ENCODE measurements at regions not wholly inside any gene's neighbourhood (a gene's known extent, or its start where the extent isn't known, plus 50 kb on each side); places are given as distances from the start of the nearest gene placed in this dataset.
"Not testable (repeated sequence)": the region's sequence is repeated elsewhere in the genome, so short reads cannot be mapped to it uniquely, and the experiment has no call there.

- no peak for DNase-seq
Observed at GRCh38 chr4:158122501-158122900, 50.3 kb downstream of the GASK1B start.

- no peak for DNase-seq
Observed at GRCh38 chr4:158121161-158121579, 51.7 kb downstream of the GASK1B start.

- DNase-seq = not testable (repeated sequence)
Observed at GRCh38 chr4:158120645-158121151, 52.1 kb downstream of the GASK1B start.

DNA sequence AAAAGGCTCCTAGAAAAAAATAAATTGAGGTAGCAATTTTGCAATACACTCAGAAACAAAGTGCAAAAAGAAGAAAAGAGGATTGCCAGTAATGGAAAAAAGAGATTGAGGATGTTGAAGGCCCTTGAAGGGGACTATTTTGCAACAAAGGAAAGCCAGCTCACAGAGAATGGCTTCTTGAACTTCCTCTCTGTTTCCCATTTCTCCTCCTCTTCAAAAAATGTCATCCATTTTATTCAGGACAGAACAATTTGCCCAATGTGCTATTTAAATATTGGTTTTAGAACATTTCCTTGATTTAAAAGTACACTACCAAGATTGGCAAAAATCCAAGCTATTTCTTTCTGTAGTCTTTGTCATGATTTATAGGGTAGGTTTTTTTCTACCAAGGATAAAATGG is 60.2 kb downstream of the GASK1B start:
- no peak for DNase-seq

- DNase-seq = no peak
Observed at GRCh38 chr4:158111241-158111640, 61.6 kb downstream of the GASK1B start.

GRCh38 chr4:158102904-158103303 is 69.9 kb downstream of the GASK1B start:
- DNase-seq = no peak

DNA sequence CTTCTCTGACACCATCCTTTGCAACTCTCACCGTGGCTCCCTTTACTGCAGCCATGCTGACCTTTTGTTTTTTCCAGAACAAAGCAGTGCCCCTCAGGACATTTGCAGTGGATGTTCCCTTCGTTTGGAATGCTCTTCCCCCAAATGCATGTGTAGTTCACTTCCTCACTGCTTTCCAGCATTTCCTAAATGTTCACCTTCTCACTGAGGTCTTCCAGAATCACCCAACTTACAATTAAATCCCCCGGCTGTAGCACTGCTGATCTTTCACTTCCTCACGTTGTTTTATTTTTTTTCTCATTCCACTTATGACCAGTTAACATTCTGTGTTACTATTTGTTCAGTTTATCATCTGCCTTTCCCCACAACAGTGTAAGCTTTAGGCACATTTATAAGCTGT is 73.1 kb downstream of the GASK1B start:
- DNase-seq = no peak

- DNase-seq = no peak
Observed at GRCh38 chr4:158098802-158099201, 74.0 kb downstream of the GASK1B start.

GRCh38 chr4:158094413-158095134 is 78.3 kb downstream of the GASK1B start:
- peak; percentile 18 for DNase-seq

GRCh38 chr4:158090323-158090722 is 82.5 kb downstream of the GASK1B start:
- no peak for DNase-seq

DNA sequence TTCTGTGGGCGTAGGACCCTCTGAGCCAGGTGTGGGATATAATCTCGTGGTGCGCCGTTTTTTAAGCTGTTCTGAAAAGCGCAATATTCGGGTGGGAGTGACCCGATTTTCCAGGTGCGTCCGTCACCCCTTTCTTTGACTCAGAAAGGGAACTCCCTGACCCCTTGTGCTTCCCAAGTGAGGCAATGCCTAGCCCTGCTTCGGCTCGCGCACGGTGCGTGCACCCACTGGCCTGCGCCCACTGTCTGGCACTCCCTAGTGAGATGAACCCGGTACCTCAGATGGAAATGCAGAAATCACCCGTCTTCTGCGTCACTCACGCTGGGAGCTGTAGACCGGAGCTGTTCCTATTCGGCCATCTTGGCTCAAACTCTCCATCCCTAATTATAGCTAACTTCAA is 82.9 kb downstream of the GASK1B start:
- DNase-seq = not testable (repeated sequence)

DNA sequence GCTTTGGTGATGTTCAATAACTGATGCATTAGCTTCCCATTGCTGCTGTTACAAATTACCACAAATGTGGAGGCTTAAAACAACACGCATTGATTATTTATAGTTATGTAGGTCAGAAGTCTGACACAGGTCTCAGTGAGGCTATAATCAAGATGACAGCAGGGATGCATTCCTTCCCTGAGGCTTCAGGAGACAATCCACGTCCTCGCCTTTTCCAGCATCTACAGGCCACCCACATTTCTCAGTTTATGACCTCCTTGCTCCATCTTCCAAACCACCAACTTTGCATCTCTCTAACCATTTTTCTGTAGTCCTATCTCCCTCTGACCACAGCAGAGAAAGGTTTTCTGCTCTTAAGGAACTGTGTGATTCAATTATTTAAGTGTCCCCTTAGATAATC is 92.5 kb downstream of the GASK1B start:
- no peak for DNase-seq

DNA sequence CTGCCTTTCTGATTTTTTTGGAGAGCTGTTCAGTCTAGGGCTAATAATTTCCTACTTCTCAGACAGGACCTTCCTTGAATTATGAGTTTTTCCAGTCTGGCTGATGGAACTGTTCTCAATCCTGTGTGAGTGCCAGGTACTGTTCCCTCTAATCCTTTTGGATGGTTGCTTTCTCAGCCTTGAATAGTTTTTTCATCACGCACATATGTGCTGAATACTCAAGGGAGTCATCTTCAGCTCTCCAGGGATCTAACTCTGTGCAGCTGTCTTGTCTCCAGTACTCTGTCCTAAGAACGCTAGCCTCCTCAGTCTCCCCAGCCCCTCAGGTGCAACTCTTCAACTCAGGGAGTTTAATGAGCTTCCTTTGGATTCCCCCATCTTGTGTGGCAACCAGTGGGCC is 93.2 kb downstream of the GASK1B start:
- DNase-seq = no peak

DNA sequence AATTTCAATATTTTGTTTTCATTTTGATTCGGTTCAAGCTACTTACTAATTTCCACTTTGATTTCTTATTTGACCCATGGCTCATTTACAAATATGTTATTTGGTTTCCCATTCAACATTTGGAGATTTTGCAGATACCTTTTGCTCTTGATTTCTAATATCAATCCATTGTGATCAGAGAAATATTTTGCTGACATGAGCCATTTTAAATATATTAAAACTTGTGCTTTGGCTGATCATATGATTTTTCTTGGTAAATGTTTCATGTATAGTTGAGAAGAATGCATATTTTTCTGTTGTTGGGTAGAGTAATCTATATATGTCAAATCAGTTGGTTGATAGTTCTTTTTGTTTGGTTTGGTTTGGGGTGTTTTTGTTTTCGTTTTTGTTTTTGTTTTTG is 95.0 kb downstream of the GASK1B start:
- no peak for DNase-seq

- no peak for DNase-seq
Observed at GRCh38 chr4:158074851-158075250, 98.0 kb downstream of the GASK1B start.

GRCh38 chr4:158071931-158072330 is 100.9 kb downstream of the GASK1B start:
- DNase-seq = no peak

GRCh38 chr4:158068068-158068467 is 104.8 kb downstream of the GASK1B start:
- DNase-seq = no peak

- no peak for DNase-seq
Observed at GRCh38 chr4:158067646-158068045, 105.2 kb downstream of the GASK1B start.

DNA sequence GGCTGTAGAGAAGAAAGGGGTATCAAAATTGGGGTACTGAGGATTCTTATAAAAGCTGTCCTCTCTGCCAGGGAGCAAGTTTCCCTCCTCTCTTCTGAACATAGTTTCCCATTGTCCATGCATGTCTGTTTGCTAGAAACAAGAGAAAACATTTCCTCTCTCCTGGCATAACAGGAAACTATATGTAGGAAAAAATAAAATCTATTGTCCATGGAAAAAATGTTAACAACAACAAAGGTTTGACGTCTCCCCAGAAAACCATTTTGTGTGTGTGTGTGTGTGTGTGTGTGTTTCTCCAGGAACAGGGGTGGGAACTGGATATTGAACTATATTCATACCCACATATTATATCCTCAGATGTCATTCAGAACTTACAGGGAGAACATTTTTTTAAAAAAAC is 107.2 kb downstream of the GASK1B start:
- no peak for DNase-seq

GRCh38 chr4:158065176-158065575 is 107.6 kb downstream of the GASK1B start:
- no peak for DNase-seq

GRCh38 chr4:158056689-158057245 is 116.1 kb downstream of the GASK1B start:
- DNase-seq = no peak

GRCh38 chr4:158055668-158056067 is 117.2 kb downstream of the GASK1B start:
- no peak for DNase-seq

- no peak for DNase-seq
Observed at GRCh38 chr4:158053801-158054200, 119.0 kb downstream of the GASK1B start.

DNA sequence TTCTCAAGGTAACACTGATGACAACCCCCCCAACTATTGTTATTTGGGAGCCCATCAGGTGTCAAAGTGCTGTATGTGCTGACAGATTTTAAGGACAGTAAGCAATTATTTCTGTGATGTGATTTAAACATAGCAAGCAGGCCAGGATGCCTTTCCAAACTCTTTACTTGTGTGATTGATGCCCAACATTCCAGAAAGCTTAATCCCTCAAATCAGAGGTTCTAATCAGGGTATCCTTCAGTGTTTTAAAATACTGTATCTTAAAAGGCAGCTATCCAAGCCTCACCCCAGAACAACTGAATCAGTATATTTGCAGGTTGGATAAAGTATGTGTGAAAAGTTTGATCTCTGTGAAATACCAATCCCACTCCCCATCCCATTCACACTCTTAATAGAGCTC is 119.7 kb downstream of the GASK1B start:
- no peak for DNase-seq
